B cell (primary cell): ENCODE measurements at regions not wholly inside any gene's neighbourhood (a gene's known extent, or its start where the extent isn't known, plus 50 kb on each side); places are given as distances from the start of the nearest gene placed in this dataset.

Source experiments
- ATAC-seq: fragments of 200-7000 bp; cut with Tn5 transposase; one replicate; pipeline ENCODE4 v1.10.0; 2021; ENCODE audit warnings: low read depth, mild to moderate bottlenecking, moderate number of reproducible peaks, moderate library complexity
- CTCF ChIA-PET: fragments of 350-600 bp; sonication (Branson Sonifier 250); formaldehyde crosslinking; loops from one replicate; lab custom pipeline; 2021; ENCODE audit warnings: antibody characterized with exemption, inconsistent platforms; lab: Charles Lee
- POLR2A ChIA-PET: fragments of 350-600 bp; sonication (Branson Sonifier 250); formaldehyde crosslinking; loops from one replicate; lab custom pipeline; 2021; ENCODE audit warnings: antibody characterized with exemption; lab: Charles Lee
- DNase-seq: peaks from one replicate; pipeline ENCODE4 v3.0.0; 2013
- H2AFZ ChIP-seq: 2 replicates; pipeline ENCODE4 v1.6.1; 2012; ENCODE audit warnings: mild to moderate bottlenecking, low read depth, low read length; ENCODE audit not compliant: insufficient read depth, poor library complexity, severe bottlenecking
- H3K27ac ChIP-seq, 2 donors: 1 replicate in 1 of 2; 2 replicates in 1 of 2; pipeline ENCODE4 v1.5.1; 2012 to 2013; ENCODE audit warnings: low read length in 2 of 2, mild to moderate bottlenecking in 2 of 2, moderate library complexity in 1 of 2
- H3K27me3 ChIP-seq, 4 experiments: fragments of 200-600 bp in 1 of 4; sonication (generic) in 1 of 4; replicated peaks in 1 of 4; 1 replicate in 2 of 4; 2 replicates in 2 of 4; pipeline versions ENCODE4 v1.6.1 to v1.7.0; 2013 to 2016; ENCODE audit warnings: low read length in 3 of 4, mild to moderate bottlenecking in 2 of 4, mixed read lengths in 1 of 4, moderate library complexity in 1 of 4; ENCODE audit not compliant: insufficient read depth in 4 of 4, control insufficient read depth in 3 of 4; ENCODE audit errors: control extremely low read depth in 1 of 4
- H3K36me3 ChIP-seq, 2 experiments: replicated peaks in 1 of 2; 1 replicate in 1 of 2; 2 replicates in 1 of 2; pipeline versions ENCODE4 v1.6.1 to v1.7.1; 2013; ENCODE audit warnings: low read length in 1 of 2; ENCODE audit not compliant: insufficient read depth in 2 of 2, control insufficient read depth in 1 of 2; ENCODE audit errors: control extremely low read depth in 1 of 2, extremely low read depth in 1 of 2
- H3K4me1 ChIP-seq, 2 donors: fragments of 200-600 bp in 1 of 2; sonication (generic) in 1 of 2; 1 replicate in 1 of 2; 2 replicates in 1 of 2; pipeline versions ENCODE4 v1.5.1 to v1.6.1; 2013 to 2017; ENCODE audit warnings: low read length in 2 of 2; ENCODE audit not compliant: control insufficient read depth in 2 of 2, insufficient read depth in 2 of 2
- H3K4me2 ChIP-seq: replicated peaks from 2 replicates; pipeline ENCODE3; 2012; ENCODE audit warnings: mild to moderate bottlenecking, low read depth, low read length; ENCODE audit not compliant: poor library complexity, severe bottlenecking
- H3K4me3 ChIP-seq, 5 experiments: fragments of 200-600 bp in 1 of 5; sonication (generic) in 1 of 5; 1 replicate in 3 of 5; 2 replicates in 2 of 5; pipeline versions ENCODE4 v1.5.1 to v1.7.0; 2011 to 2016; ENCODE audit warnings: low read length in 4 of 5, mild to moderate bottlenecking in 4 of 5, low read depth in 2 of 5, control low read depth in 1 of 5, moderate library complexity in 1 of 5; ENCODE audit not compliant: insufficient read depth in 1 of 5; ENCODE audit errors: control extremely low read depth in 1 of 5, extremely low read depth in 1 of 5
- H3K79me2 ChIP-seq: fragments of 200-600 bp; sonication (generic); one replicate; pipeline ENCODE4 v1.6.0; 2016; ENCODE audit warnings: low read length; ENCODE audit not compliant: control insufficient read depth, insufficient read depth
- H3K9ac ChIP-seq: fragments of 200-600 bp; sonication (generic); 2 replicates; pipeline ENCODE4 v1.6.1; 2017; ENCODE audit warnings: mild to moderate bottlenecking, low read length, moderate library complexity
- H3K9me3 ChIP-seq, 3 donors: one replicate each; pipeline versions ENCODE4 v1.6.1 to v1.7.1; 2013; ENCODE audit warnings: low read length in 2 of 3; ENCODE audit not compliant: control insufficient read depth in 2 of 3, insufficient read depth in 1 of 3; ENCODE audit errors: control extremely low read depth in 1 of 3
- H4K20me1 ChIP-seq: 2 replicates; pipeline ENCODE4 v1.6.0; 2012; ENCODE audit warnings: mild to moderate bottlenecking, low read length; ENCODE audit not compliant: insufficient read depth, control insufficient read depth, poor library complexity, severe bottlenecking
- H3K27ac Mint-ChIP-seq: one replicate; pipeline ENCODE4 v1.8.0; 2021; ENCODE audit warnings: mixed read lengths
- H3K27me3 Mint-ChIP-seq: one replicate; pipeline ENCODE4 v1.8.0; 2021; ENCODE audit warnings: mixed read lengths
- H3K4me1 Mint-ChIP-seq: one replicate; pipeline ENCODE4 v1.8.0; 2021; ENCODE audit warnings: mixed read lengths
- H3K4me3 Mint-ChIP-seq: one replicate; pipeline ENCODE4 v1.8.0; 2021; ENCODE audit warnings: mixed read lengths
- H3K9me3 Mint-ChIP-seq: one replicate; pipeline ENCODE4 v1.8.0; 2022; ENCODE audit warnings: mixed read lengths; ENCODE audit not compliant: insufficient read depth
- CTCF ChIP-seq: fragments of 200-600 bp; IDR thresholded peaks from one replicate; pipeline ENCODE4 v1.8.0; 2022; ENCODE audit warnings: antibody characterized with exemption, mild to moderate bottlenecking
- EZH2 ChIP-seq: IDR thresholded peaks from 2 replicates; pipeline ENCODE4 v1.6.1; 2012; ENCODE audit warnings: borderline replicate concordance, low read depth, mild to moderate bottlenecking, moderate library complexity, low read length; ENCODE audit not compliant: insufficient read depth, poor library complexity, severe bottlenecking
- WGBS: methylation state at CpG from one replicate; pipeline ENCODE4 v1.1.5; 2013; ENCODE audit warnings: missing lambda C conversion rate; ENCODE audit not compliant: insufficient coverage; 5-methylcytosine and 5-hydroxymethylcytosine counted together
- intact Hi-C: fragments of 100-400 bp; cut with micrococcal nuclease; formaldehyde crosslinking; loops from one replicate; pipeline ENCODE4 v1.10.0; 2022

- no peaks in the 10 kb centered on the region for H3K79me2 ChIP-seq
- no peaks in the 10 kb centered on the region for H3K4me1 ChIP-seq
- no peaks in the 10 kb centered on the region for H3K4me1 Mint-ChIP-seq
- no peaks in the 10 kb centered on the region for H4K20me1 ChIP-seq
- no peak overlapping the region for H3K4me3 Mint-ChIP-seq
- POLR2A ChIA-PET = no interaction called here
- no peak overlapping the region for H3K4me3 ChIP-seq
- H2AFZ ChIP-seq = no peak overlapping the region
- no peak overlapping the region for H3K27ac Mint-ChIP-seq
- H3K9ac ChIP-seq = no peak overlapping the region
- H3K9me3 Mint-ChIP-seq = peaks cover 2% of the 10 kb centered on the region
- no peak overlapping the region for H3K4me2 ChIP-seq
- intact Hi-C loops = no loop called here
- no peaks in the 10 kb centered on the region for H3K36me3 ChIP-seq
- no peaks in the 10 kb centered on the region for H3K27me3 ChIP-seq
- CTCF ChIA-PET = no interaction called here
- H3K27me3 Mint-ChIP-seq = no peaks in the 10 kb centered on the region
- no peak overlapping the region for H3K27ac ChIP-seq
- TF ChIP-seq CTCF = no peak
- TF ChIP-seq EZH2 = no peak
- WGBS = 86% methylated on average over 1 of the region's 1 CpG
- DNase-seq (no peak), ATAC-seq (no peak)
- no peaks in the 10 kb centered on the region for H3K9me3 ChIP-seq
Observed at GRCh38 chr4:33349376-33349775, 2629.2 kb downstream of the PCDH7 start.

- Histone ChIP-seq H3K27ac (no peak overlapping the region), H3K9me3 (peaks cover 0 to 4% (median 0%) of the 10 kb centered on the region in 3 donors), H2AFZ (no peak overlapping the region), H3K4me3 (no peak overlapping the region), H3K9ac (no peak overlapping the region), H3K27me3 (no peaks in the 10 kb centered on the region), H3K4me2 (no peak overlapping the region), H4K20me1 (no peaks in the 10 kb centered on the region), H3K79me2 (no peaks in the 10 kb centered on the region), H3K4me1 (no peaks in the 10 kb centered on the region), H3K36me3 (no peaks in the 10 kb centered on the region)
- ATAC-seq (no peak), DNase-seq (no peak)
- TF ChIP-seq EZH2 (no peak), CTCF (no peak)
- no peak overlapping the region for H3K4me3 Mint-ChIP-seq
- H3K27me3 Mint-ChIP-seq = no peaks in the 10 kb centered on the region
- ChIA-PET POLR2A (no interaction called here), CTCF (no interaction called here)
- peaks cover 5% of the 10 kb centered on the region for H3K9me3 Mint-ChIP-seq
- H3K27ac Mint-ChIP-seq = no peak overlapping the region
- no CpG with 5 or more reads among the region's 1 CpG for WGBS
- intact Hi-C loops = no loop called here
- H3K4me1 Mint-ChIP-seq = no peaks in the 10 kb centered on the region
Observed at GRCh38 chr4:33357121-33357520, 2637.0 kb downstream of the PCDH7 start.
